K562 (cell line): ENCODE measurements at regions not wholly inside any gene's neighbourhood (a gene's known extent, or its start where the extent isn't known, plus 50 kb on each side); places are given as distances from the start of the nearest gene placed in this dataset.

ENCODE experiments used
- ATAC-seq: fragments of 200-7000 bp; cut with Tn5 transposase; 3 replicates; pipeline ENCODE4 v1.9.1; 2020; ENCODE audit warnings: moderate library complexity
- BruUV-seq: library from RNA; stranded (reverse); fragments of 400-500 nt; replicated peaks from 2 replicates; lab custom pipeline; 2021; lab: Mats Ljungman, UMichigan
- CTCF ChIA-PET: fragments of 300-600 bp; formaldehyde crosslinking; extraction: SDS; loops from one replicate; lab custom pipeline; 2021; ENCODE audit warnings: low intra/inter-chr PET ratio; lab: Yijun Ruan, JAX
- POLR2A ChIA-PET: fragments of 300-600, 350-650 bp; sonication (Branson Sonifier 250); formaldehyde crosslinking; extraction: SDS; loops from one replicate; lab custom pipeline; 2021; ENCODE audit warnings: antibody characterized with exemption, inconsistent platforms; lab: Yijun Ruan, JAX
- DNase-seq, 4 experiments: peaks; one replicate each; pipeline versions ENCODE4 v3.0.0 to v3.0.0-alpha.2; 2011 to 2018; ENCODE audit warnings: low spot score in 3 of 4, mixed read lengths in 3 of 4; ENCODE audit errors: extremely low read depth in 1 of 4
- FAIRE-seq: peaks from 2 replicates; lab custom pipeline; 2011; peaks lifted over from hg19 to GRCh38; lab: Jason Lieb, UNC
- H2AFZ ChIP-seq: 2 replicates; pipeline ENCODE4 v1.6.0; 2011; ENCODE audit warnings: low read depth, low read length, control low read depth, inconsistent platforms
- H3K27ac ChIP-seq: fragments of 200-600 bp; 3 replicates; pipeline ENCODE4 v1.8.0; 2011; ENCODE audit warnings: low read depth, mild to moderate bottlenecking, control low read depth, inconsistent platforms, low read length, moderate library complexity, mixed read lengths; ENCODE audit errors: extremely low read depth
- H3K27me3 ChIP-seq, 2 experiments: fragments of 300-600 bp in 1 of 2; 2 replicates in 1 of 2; 3 replicates in 1 of 2; pipeline versions ENCODE4 v1.6.0 to v1.8.0; 2011; ENCODE audit warnings: inconsistent platforms in 2 of 2, low read length in 2 of 2, mild to moderate bottlenecking in 1 of 2, mixed read lengths in 1 of 2, moderate library complexity in 1 of 2; ENCODE audit not compliant: control insufficient read depth in 2 of 2, insufficient read depth in 2 of 2
- H3K36me3 ChIP-seq: fragments of 300-600 bp; 3 replicates; pipeline ENCODE4 v1.8.0; 2011; ENCODE audit warnings: mild to moderate bottlenecking, low read length, inconsistent platforms; ENCODE audit not compliant: control insufficient read depth, insufficient read depth
- H3K4me1 ChIP-seq, 2 experiments: fragments of 200-600 bp in 1 of 2; replicated peaks in 1 of 2; 2 replicates in 1 of 2; 3 replicates in 1 of 2; pipeline versions ENCODE4 v1.5.1 to v1.8.0; 2011; ENCODE audit warnings: inconsistent platforms in 2 of 2, low read length in 2 of 2, mild to moderate bottlenecking in 1 of 2, mixed read lengths in 1 of 2, moderate library complexity in 1 of 2; ENCODE audit not compliant: control insufficient read depth in 2 of 2, insufficient read depth in 2 of 2
- H3K4me2 ChIP-seq: 2 replicates; pipeline ENCODE4 v1.6.1; 2011; ENCODE audit warnings: low read length, control low read depth, inconsistent platforms, mixed read lengths; ENCODE audit not compliant: insufficient read depth
- H3K4me3 ChIP-seq: fragments of 200-600 bp; sonication (generic), shearing (Covaris generic); 2 replicates; pipeline ENCODE4 v1.5.1; 2016; ENCODE audit warnings: control low read depth, inconsistent platforms
- H3K79me2 ChIP-seq: fragments of 200-600 bp; 3 replicates; pipeline ENCODE4 v1.8.0; 2011; ENCODE audit warnings: low read length, inconsistent platforms; ENCODE audit not compliant: control insufficient read depth, insufficient read depth
- H3K9ac ChIP-seq, 2 experiments: 2 replicates each; pipeline versions ENCODE4 v1.6.0 to v1.6.1; 2011; ENCODE audit warnings: low read depth in 2 of 2, low read length in 2 of 2, control low read depth in 1 of 2, inconsistent platforms in 1 of 2, mild to moderate bottlenecking in 1 of 2, mixed read lengths in 1 of 2; ENCODE audit not compliant: insufficient read depth in 1 of 2
- H3K9me1 ChIP-seq: one replicate; pipeline ENCODE4 v1.6.0; 2011; ENCODE audit warnings: inconsistent platforms, mild to moderate bottlenecking, low read length, moderate library complexity; ENCODE audit not compliant: control insufficient read depth, insufficient read depth
- H3K9me3 ChIP-seq: replicated peaks from 2 replicates; pipeline ENCODE4 v1.5.1; 2011; ENCODE audit warnings: low read depth, low read length, inconsistent platforms; ENCODE audit not compliant: control insufficient read depth, insufficient read depth
- H4K20me1 ChIP-seq: replicated peaks from 2 replicates; pipeline ENCODE4 v1.6.1; 2011; ENCODE audit warnings: low read length, inconsistent platforms, mixed read lengths; ENCODE audit not compliant: control insufficient read depth, insufficient read depth
- CEBPG ChIP-seq, 3 experiments: fragments of 200-800 bp in 1 of 3; sonication (Bioruptor generic) in 1 of 3; sonication (generic) in 1 of 3; formaldehyde crosslinking in 1 of 3; IDR thresholded peaks in 2 of 3; conservative IDR thresholded peaks in 1 of 3; 2 replicates each; pipeline versions ENCODE4 v1.6.1 to v1.8.0; 2016 to 2022; ENCODE audit warnings: missing compliant biosample characterization in 2 of 3, missing genetic modification characterization in 2 of 3, mild to moderate bottlenecking in 1 of 3, missing genetic modification reagents in 1 of 3
- MAFG ChIP-seq: fragments of 450-650 bp; conservative IDR thresholded peaks from 2 replicates; pipeline ENCODE4 v1.6.1; 2016; ENCODE audit warnings: missing genetic modification characterization, missing compliant biosample characterization
- NFE2L1 ChIP-seq: fragments of 450-650 bp; IDR thresholded peaks from 2 replicates; pipeline ENCODE4 v1.6.1; 2016; ENCODE audit warnings: missing genetic modification characterization, low read depth, mild to moderate bottlenecking, missing compliant biosample characterization, moderate library complexity, borderline replicate concordance
- OTX1 ChIP-seq: fragments of 450-650 bp; formaldehyde crosslinking; IDR thresholded peaks from 2 replicates; pipeline ENCODE4 v1.4.0; 2022; ENCODE audit warnings: mild to moderate bottlenecking
- ZNF316 ChIP-seq: fragments of 450-650 bp; IDR thresholded peaks from 2 replicates; pipeline ENCODE4 v1.6.1; 2016
- ZNF79 ChIP-seq: fragments of 250-450 bp; sonication (Bioruptor Pico); IDR thresholded peaks from 2 replicates; pipeline ENCODE4 v1.4.0; 2020; ENCODE audit warnings: low read depth, mild to moderate bottlenecking, moderate library complexity
- WGBS: fragments of 100-300 bp; shearing (Covaris generic); methylation state at CpG from one replicate; pipeline ENCODE4 v1.1.6; 2016; ENCODE audit warnings: low coverage, mixed read lengths; ENCODE audit not compliant: insufficient coverage; ENCODE audit errors: missing lambda C conversion rate; 5-methylcytosine and 5-hydroxymethylcytosine counted together
- in situ Hi-C: fragments of 300-500 bp; cut with MboI; formaldehyde crosslinking; loops from 4 replicates; pipeline ENCODE4 v1.15.0; 2018; ENCODE audit warnings: inconsistent platforms, mixed read lengths
- intact Hi-C: fragments of 100-400 bp; cut with micrococcal nuclease; formaldehyde crosslinking; loops from 2 replicates; pipeline ENCODE4 v1.14.2; 2022
- TF ChIP-seq, protein P1 (sequence below): fragments of 250-450 bp; sonication (Bioruptor Pico); IDR thresholded peaks from 2 replicates; pipeline ENCODE4 v1.5.0; 2021; ENCODE audit warnings: mild to moderate bottlenecking, moderate library complexity

DNA sequence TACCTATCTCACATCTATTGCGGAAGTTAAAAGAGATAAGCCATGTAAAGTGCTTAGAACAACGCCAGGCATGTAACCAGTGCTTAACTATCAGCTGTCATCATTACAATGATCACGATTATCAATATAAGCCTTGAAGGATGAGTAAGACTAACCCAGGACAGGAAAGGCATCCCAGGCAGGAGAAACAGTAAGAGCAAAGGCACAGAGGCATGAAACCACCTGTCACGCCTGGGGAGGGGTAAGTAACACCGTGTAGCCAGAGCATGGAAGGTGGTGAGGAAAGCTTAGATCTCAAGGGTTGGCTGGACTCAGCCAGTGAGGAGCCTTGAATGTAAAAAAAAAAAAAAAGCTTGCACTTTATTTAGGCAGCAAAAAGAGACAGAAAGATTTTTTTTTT is 71.7 kb upstream of the NOCT start (continued):
- TF ChIP-seq OTX1 = no peak

DNA sequence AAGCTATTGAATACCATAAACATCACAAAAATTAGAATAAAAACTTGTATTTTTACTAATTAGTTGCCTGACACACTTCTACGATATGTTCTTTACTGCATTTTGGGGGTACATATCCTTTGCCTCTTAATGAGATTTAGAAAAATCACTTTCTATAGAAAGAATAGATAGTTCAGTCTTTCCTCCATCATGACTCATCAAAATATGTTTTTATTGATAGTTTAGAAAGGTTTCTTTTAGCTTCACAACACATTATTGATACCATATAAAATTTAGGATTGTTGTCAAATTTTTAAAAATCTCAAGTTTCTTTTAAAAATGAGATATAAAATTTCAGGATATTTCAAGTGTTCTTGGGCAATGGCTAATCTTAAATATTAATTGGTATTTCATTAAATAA is 74.5 kb upstream of the NOCT start:
- Histone ChIP-seq H3K27ac (no peak overlapping the region), H3K4me3 (no peak overlapping the region), H3K9me1 (no peaks in the 10 kb centered on the region), H3K9ac (no peak overlapping the region), H3K4me2 (no peak overlapping the region), H3K9me3 (no peaks in the 10 kb centered on the region), H2AFZ (no peak overlapping the region), H3K4me1 (no peaks in the 10 kb centered on the region), H3K79me2 (no peaks in the 10 kb centered on the region)
- WGBS = 22% methylated on average over 1 of the region's 1 CpG
- ChIA-PET POLR2A (no interaction called here), CTCF (no interaction called here)
- ATAC-seq (no peak), FAIRE-seq (no peak), DNase-seq (no peak)
- no TSS peak for BruUV-seq
- intact Hi-C loops = no loop called here
- in situ Hi-C loops = no loop called here
- TF ChIP-seq MAFG (tag) = peak; percentile 75
- TF ChIP-seq ZNF316 = peak; percentile 65
- peak; percentile 60; the same call in 1 of the 2 replicates for TF ChIP-seq NFE2L1 (tag)
- no peak for TF ChIP-seq ZNF79 (CRISPR knock-in tag)
- TF ChIP-seq, all 486 proteins: peak for 3
- Histone ChIP-seq H4K20me1 (no peaks in the 10 kb centered on the region), H3K36me3 (no peaks in the 10 kb centered on the region), H3K27me3 (no peaks in the 10 kb centered on the region)

DNA sequence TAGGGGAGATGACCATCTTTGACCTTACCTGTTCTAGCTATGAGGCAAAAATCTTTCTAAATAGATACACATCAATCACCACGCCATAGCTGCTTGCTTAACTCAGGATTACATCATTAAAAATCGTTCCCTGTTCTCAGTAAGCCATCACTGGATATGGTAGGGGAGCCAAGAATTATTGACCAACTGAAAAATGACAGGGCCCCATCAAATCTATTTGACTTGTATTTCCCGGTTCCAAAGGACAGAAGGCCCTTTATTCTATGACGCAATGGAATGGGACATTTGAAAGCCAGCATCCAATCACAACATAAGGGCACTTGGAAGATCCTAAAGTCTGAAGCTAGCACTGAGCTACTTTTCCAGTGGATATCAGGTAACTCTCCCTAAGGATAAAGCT is 75.6 kb upstream of the NOCT start:
- no peak for TF ChIP-seq CEBPG (CRISPR knock-in tag; IDR thresholded peaks at IDR 0.05)
- 0 out of 4 replicates have a peak, but pooled peaks of 1 of the 2 experiments have one; percentile 23 for TF ChIP-seq CEBPG (tag; conservative IDR thresholded peaks at IDR 0.05 in 1 of 2, IDR thresholded peaks at IDR 0.05 in 1 of 2)
- TF ChIP-seq, protein P1, sequence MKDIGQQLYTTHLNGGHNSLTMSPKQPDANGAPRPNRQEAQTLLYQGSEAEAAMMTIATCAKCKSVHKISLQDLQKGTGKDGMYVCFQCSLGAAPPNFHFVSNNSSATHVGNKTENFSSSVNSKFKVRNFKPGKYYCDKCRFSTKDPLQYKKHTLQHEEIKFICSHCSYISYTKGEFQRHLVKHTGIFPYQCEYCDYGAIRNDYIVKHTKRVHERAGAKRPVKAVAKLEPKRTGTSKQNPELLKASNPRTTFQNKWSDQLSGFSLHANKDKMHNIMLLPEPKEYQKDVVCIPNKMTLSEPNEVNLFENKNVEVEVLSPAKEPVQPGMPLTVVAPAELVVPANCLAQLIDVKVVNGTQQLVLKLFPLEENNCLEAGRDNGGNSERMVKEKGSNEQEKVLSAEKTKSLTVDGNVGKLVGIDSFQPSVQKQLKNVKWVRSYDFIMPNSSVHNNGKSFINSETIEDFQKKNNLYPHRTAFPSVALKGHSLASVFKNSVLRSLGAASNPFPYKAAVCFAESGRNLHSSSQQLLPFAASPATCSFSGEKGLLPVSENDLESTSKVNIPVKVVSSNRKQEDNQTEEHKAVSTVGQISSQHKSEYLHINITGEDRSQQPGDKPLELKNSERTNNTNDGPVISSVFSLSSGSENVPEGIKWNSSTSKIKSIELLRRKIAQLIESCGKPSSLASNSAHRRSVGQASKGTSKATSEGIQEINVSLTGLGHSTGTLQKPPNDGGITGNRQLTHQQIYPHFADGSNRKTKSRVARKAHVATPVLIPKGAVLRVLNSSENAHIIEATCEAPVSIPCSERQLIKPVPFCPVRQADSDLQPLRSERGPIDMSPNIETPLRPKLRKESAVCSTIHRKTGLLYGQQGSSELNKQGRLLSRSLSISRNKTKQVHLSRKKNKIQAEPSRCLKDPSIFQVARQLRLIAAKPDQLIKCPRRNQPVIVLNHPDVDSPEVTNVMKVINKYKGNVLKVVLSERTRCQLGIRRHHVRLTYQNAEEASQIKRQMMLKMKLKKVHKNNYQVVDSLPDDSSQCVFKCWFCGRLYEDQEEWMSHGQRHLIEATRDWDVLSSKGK (CRISPR knock-in tag) = no peak
- no peak for DNase-seq
- in situ Hi-C loops (no loop called here), intact Hi-C loops (loop anchor here (5.0 kb wide), 3 partner anchors 68 to 903 kb away; no protein-coding TSS in a partner anchor)
- Histone ChIP-seq H3K79me2 (no peaks in the 10 kb centered on the region), H3K9me1 (no peaks in the 10 kb centered on the region), H2AFZ (no peak overlapping the region), H4K20me1 (no peaks in the 10 kb centered on the region), H3K4me3 (no peak overlapping the region), H3K36me3 (no peaks in the 10 kb centered on the region), H3K9me3 (no peaks in the 10 kb centered on the region), H3K27ac (no peak overlapping the region), H3K4me2 (no peak overlapping the region), H3K9ac (no peak overlapping the region), H3K4me1 (no peaks in the 10 kb centered on the region), H3K27me3 (no peaks in the 10 kb centered on the region)
- CTCF ChIA-PET = no interaction called here
- POLR2A ChIA-PET = no interaction called here
- no peak for FAIRE-seq
- ATAC-seq = no peak
- BruUV-seq = no TSS peak
- WGBS = 15% methylated on average over 4 of the region's 4 CpGs
